ENCODE measurements at regions not wholly inside any gene's neighbourhood (a gene's known extent, or its start where the extent isn't known, plus 50 kb on each side); places are given as distances from the start of the nearest gene placed in this dataset.
"Not testable (repeated sequence)": the region's sequence is repeated elsewhere in the genome, so short reads cannot be mapped to it uniquely, and the experiment has no call there.

GRCh38 chr5:6096101-6096500, 282.2 kb downstream of the MED10 start:
- Histone ChIP-seq H3K27me3 (no peaks in the 10 kb centered on the region), H3K9me3 (ENCODE audit: low read depth) (no peaks in the 10 kb centered on the region), H3K4me2 (no peak overlapping the region), H3K4me3 (no peak overlapping the region), H3K4me1 (no peaks in the 10 kb centered on the region), H3K79me2 (ENCODE audit: low read depth) (no peaks in the 10 kb centered on the region), H3K9ac (no peak overlapping the region), H3K36me3 (no peaks in the 10 kb centered on the region), H4K20me1 (ENCODE audit: low read depth) (no peaks in the 10 kb centered on the region), H3K27ac (no peak overlapping the region), H2AFZ (replicated peaks) (no peak overlapping the region), H3F3A (ENCODE audit: low read depth) (no peaks in the 10 kb centered on the region)
- no peaks in the 10 kb centered on the region for H3K4me1 Mint-ChIP-seq
- no peaks in the 10 kb centered on the region for H3K36me3 Mint-ChIP-seq
- no peak overlapping the region for H3K4me3 Mint-ChIP-seq
- TF ChIP-seq EZH2phosphoT487 (IDR thresholded peaks at IDR 0.05): no peak
- TF ChIP-seq CTCF (IDR thresholded peaks at IDR 0.05): no peak
- TF ChIP-seq EZH2 (IDR thresholded peaks at IDR 0.05): no peak
- H3K9me3 Mint-ChIP-seq: peaks cover 3% of the 10 kb centered on the region
- no peak overlapping the region for H3K27ac Mint-ChIP-seq
- peaks cover 10% of the 10 kb centered on the region for H3K27me3 Mint-ChIP-seq (ENCODE audit: insufficient read depth, low read depth)
- DNase-seq (ENCODE audit: low spot score): no peak

- not testable (repeated sequence) for H3F3A ChIP-seq (ENCODE audit: low read depth); H3K36me3 ChIP-seq; H3K4me1 ChIP-seq; H3K4me2 ChIP-seq; H3K79me2 ChIP-seq (ENCODE audit: low read depth); H3K4me3 ChIP-seq; H3K4me1 Mint-ChIP-seq; H4K20me1 ChIP-seq (ENCODE audit: low read depth); H3K9ac ChIP-seq; H3K27me3 Mint-ChIP-seq (ENCODE audit: insufficient read depth, low read depth); H3K36me3 Mint-ChIP-seq; H3K27ac Mint-ChIP-seq; H3K4me3 Mint-ChIP-seq; H3K9me3 Mint-ChIP-seq; H3K27me3 ChIP-seq; H3K9me3 ChIP-seq (ENCODE audit: low read depth); H3K27ac ChIP-seq; H2AFZ ChIP-seq (replicated peaks); DNase-seq (ENCODE audit: low spot score)
Measured at GRCh38 chr5:6094180-6094579, 284.2 kb downstream of the MED10 start.

- Mint-ChIP-seq H3K27ac (no peak overlapping the region), H3K27me3 (ENCODE audit: insufficient read depth, low read depth) (peaks cover 11% of the 10 kb centered on the region), H3K4me3 (no peak overlapping the region), H3K9me3 (peaks cover 3% of the 10 kb centered on the region), H3K36me3 (no peaks in the 10 kb centered on the region), H3K4me1 (no peaks in the 10 kb centered on the region)
- Histone ChIP-seq H3K4me1 (no peaks in the 10 kb centered on the region), H3K27ac (no peak overlapping the region), H2AFZ (replicated peaks) (no peak overlapping the region), H3F3A (ENCODE audit: low read depth) (no peaks in the 10 kb centered on the region), H3K9me3 (ENCODE audit: low read depth) (no peaks in the 10 kb centered on the region), H4K20me1 (ENCODE audit: low read depth) (no peaks in the 10 kb centered on the region), H3K4me2 (no peak overlapping the region), H3K79me2 (ENCODE audit: low read depth) (no peaks in the 10 kb centered on the region), H3K4me3 (no peak overlapping the region), H3K27me3 (no peaks in the 10 kb centered on the region), H3K9ac (no peak overlapping the region), H3K36me3 (no peaks in the 10 kb centered on the region)
- no peak for DNase-seq (ENCODE audit: low spot score)
- TF ChIP-seq CTCF (IDR thresholded peaks at IDR 0.05) (no peak), EZH2phosphoT487 (IDR thresholded peaks at IDR 0.05) (no peak), EZH2 (IDR thresholded peaks at IDR 0.05) (no peak)
Measured at GRCh38 chr5:6090838-6091237, 287.5 kb downstream of the MED10 start.

- H3F3A ChIP-seq (ENCODE audit: low read depth): no peaks in the 10 kb centered on the region
- Mint-ChIP-seq H3K4me3 (no peak overlapping the region), H3K4me1 (no peaks in the 10 kb centered on the region), H3K36me3 (no peaks in the 10 kb centered on the region), H3K9me3 (peaks cover 3% of the 10 kb centered on the region), H3K27me3 (ENCODE audit: insufficient read depth, low read depth) (peaks cover 11% of the 10 kb centered on the region), H3K27ac (no peak overlapping the region)
- no peak overlapping the region for H3K9ac ChIP-seq
- DNase-seq (ENCODE audit: low spot score): no peak
- no peak overlapping the region for H3K27ac ChIP-seq
- H3K4me1 ChIP-seq: no peaks in the 10 kb centered on the region
- H3K4me2 ChIP-seq: no peak overlapping the region
- no peaks in the 10 kb centered on the region for H3K36me3 ChIP-seq
- no peaks in the 10 kb centered on the region for H3K27me3 ChIP-seq
- no peak overlapping the region for H3K4me3 ChIP-seq
- H3K9me3 ChIP-seq (ENCODE audit: low read depth): no peaks in the 10 kb centered on the region
- no peaks in the 10 kb centered on the region for H3K79me2 ChIP-seq (ENCODE audit: low read depth)
- no peaks in the 10 kb centered on the region for H4K20me1 ChIP-seq (ENCODE audit: low read depth)
- H2AFZ ChIP-seq (replicated peaks): no peak overlapping the region
- no peak for TF ChIP-seq EZH2 (IDR thresholded peaks at IDR 0.05)
- no peak for TF ChIP-seq EZH2phosphoT487 (IDR thresholded peaks at IDR 0.05)
- TF ChIP-seq CTCF (IDR thresholded peaks at IDR 0.05): no peak
Measured at GRCh38 chr5:6090079-6090654, 288.2 kb downstream of the MED10 start.

Data from neural progenitor cell (in vitro differentiated cells).